H1 (cell line): ENCODE measurements at regions not wholly inside any gene's neighbourhood (a gene's known extent, or its start where the extent isn't known, plus 50 kb on each side); places are given as distances from the start of the nearest gene placed in this dataset.

ENCODE experiments used
- CTCF ChIA-PET: fragments of 300-600 bp; sonication (Branson Sonifier 250); formaldehyde crosslinking; loops from one replicate; lab custom pipeline; 2021; ENCODE audit not compliant: partially characterized antibody; lab: Charles Lee
- POLR2A ChIA-PET: fragments of 300-600 bp; sonication (Branson Sonifier 250); formaldehyde crosslinking; loops from one replicate; lab custom pipeline; 2021; ENCODE audit warnings: inconsistent platforms; ENCODE audit not compliant: partially characterized antibody; lab: Charles Lee
- DNase-seq, 2 experiments: peaks; one replicate each; pipeline versions ENCODE4 v3.0.0 to v3.0.0-alpha.2; 2010 to 2022; ENCODE audit warnings: low spot score in 2 of 2, low read depth in 1 of 2, mixed read lengths in 1 of 2
- FAIRE-seq: peaks from 2 replicates; lab custom pipeline; 2011; peaks lifted over from hg19 to GRCh38; lab: Jason Lieb, UNC
- H2AFZ ChIP-seq: 2 replicates; pipeline ENCODE4 v1.8.1; 2012; ENCODE audit warnings: low read length, inconsistent platforms
- H2AK5ac ChIP-seq: 2 replicates; pipeline ENCODE4 v1.6.1; 2013; ENCODE audit warnings: low read depth, low read length
- H2BK120ac ChIP-seq: replicated peaks from 2 replicates; pipeline ENCODE3; 2013; ENCODE audit warnings: low read depth, low read length, inconsistent platforms
- H2BK12ac ChIP-seq: 2 replicates; pipeline ENCODE4 v1.6.1; 2013; ENCODE audit warnings: low read depth, low read length
- H2BK15ac ChIP-seq: 2 replicates; pipeline ENCODE4 v1.6.1; 2013; ENCODE audit warnings: low read length
- H2BK20ac ChIP-seq: 2 replicates; pipeline ENCODE4 v1.6.1; 2013; ENCODE audit warnings: low read length
- H2BK5ac ChIP-seq: 2 replicates; pipeline ENCODE4 v1.6.1; 2013; ENCODE audit warnings: low read depth, low read length
- H3K14ac ChIP-seq: 2 replicates; pipeline ENCODE4 v1.6.1; 2013; ENCODE audit warnings: inconsistent platforms; ENCODE audit not compliant: insufficient read length
- H3K18ac ChIP-seq: 2 replicates; pipeline ENCODE4 v1.6.1; 2013; ENCODE audit warnings: low read length; ENCODE audit errors: extremely low read depth
- H3K23ac ChIP-seq: 2 replicates; pipeline ENCODE4 v1.6.1; 2013; ENCODE audit warnings: inconsistent platforms; ENCODE audit not compliant: insufficient read length
- H3K23me2 ChIP-seq: 2 replicates; pipeline ENCODE4 v1.6.1; 2013; ENCODE audit warnings: low read depth, low read length
- H3K27ac ChIP-seq: 2 replicates; pipeline ENCODE4 v1.6.1; 2011; ENCODE audit warnings: low read depth, low read length, inconsistent platforms
- H3K27me3 ChIP-seq, 4 experiments: replicated peaks in 1 of 4; 1 replicate in 1 of 4; 2 replicates in 3 of 4; pipeline versions ENCODE4 v1.6.1 to v1.8.1; 2011 to 2013; ENCODE audit warnings: low read length in 3 of 4, mild to moderate bottlenecking in 3 of 4, inconsistent platforms in 2 of 4, mixed read lengths in 2 of 4, moderate library complexity in 1 of 4; ENCODE audit not compliant: control insufficient read depth in 3 of 4, insufficient read depth in 3 of 4; ENCODE audit errors: extremely low read depth in 1 of 4
- H3K36me3 ChIP-seq, 4 experiments: 2 replicates each; pipeline versions ENCODE4 v1.6.1 to v1.8.1; 2011 to 2013; ENCODE audit warnings: mild to moderate bottlenecking in 4 of 4, low read length in 3 of 4, moderate library complexity in 2 of 4, control low read depth in 1 of 4, inconsistent platforms in 1 of 4; ENCODE audit not compliant: insufficient read depth in 4 of 4, control insufficient read depth in 2 of 4
- H3K4ac ChIP-seq: replicated peaks from 2 replicates; pipeline ENCODE3; 2013; ENCODE audit warnings: low read length, low read depth, mixed read lengths, inconsistent platforms; ENCODE audit not compliant: insufficient read length
- H3K4me1 ChIP-seq, 4 experiments: replicated peaks in 1 of 4; 1 replicate in 1 of 4; 2 replicates in 3 of 4; pipeline versions ENCODE4 v1.6.1 to v1.8.1; 2011 to 2013; ENCODE audit warnings: low read length in 3 of 4, inconsistent platforms in 2 of 4, mixed read lengths in 1 of 4; ENCODE audit not compliant: insufficient read depth in 4 of 4, control insufficient read depth in 3 of 4
- H3K4me2 ChIP-seq, 2 experiments: 2 replicates each; pipeline versions ENCODE4 v1.6.1 to v1.8.1; 2011 to 2013; ENCODE audit warnings: low read depth in 2 of 2, low read length in 2 of 2, control low read depth in 1 of 2, inconsistent platforms in 1 of 2, mild to moderate bottlenecking in 1 of 2; ENCODE audit not compliant: insufficient read depth in 1 of 2
- H3K4me3 ChIP-seq, 4 experiments: fragments of 200-600, 300-600 bp in 1 of 4; sonication (generic), shearing (Covaris generic), sonication (Bioruptor Twin) in 1 of 4; 2 replicates each; pipeline versions ENCODE4 v1.5.1 to v1.8.1; 2011 to 2016; ENCODE audit warnings: low read length in 4 of 4, low read depth in 3 of 4, control low read depth in 2 of 4, inconsistent platforms in 2 of 4, mild to moderate bottlenecking in 2 of 4, mixed read lengths in 1 of 4, moderate library complexity in 1 of 4; ENCODE audit not compliant: insufficient read depth in 2 of 4; ENCODE audit errors: extremely low read depth in 1 of 4
- H3K56ac ChIP-seq: replicated peaks from 2 replicates; pipeline ENCODE3; 2013; ENCODE audit warnings: low read depth, mild to moderate bottlenecking, mixed read lengths, low read length, inconsistent platforms; ENCODE audit not compliant: insufficient read length
- H3K79me1 ChIP-seq: 2 replicates; pipeline ENCODE4 v1.6.1; 2013; ENCODE audit warnings: low read depth, low read length, control low read depth
- H3K79me2 ChIP-seq, 2 experiments: 2 replicates each; pipeline versions ENCODE4 v1.6.1 to v1.8.1; 2012 to 2013; ENCODE audit warnings: low read length in 2 of 2, mild to moderate bottlenecking in 2 of 2, inconsistent platforms in 1 of 2; ENCODE audit not compliant: insufficient read depth in 2 of 2, control insufficient read depth in 1 of 2
- H3K9ac ChIP-seq, 4 experiments: replicated peaks in 1 of 4; 1 replicate in 1 of 4; 2 replicates in 3 of 4; pipeline versions ENCODE4 v1.6.1 to v1.8.1; 2011 to 2013; ENCODE audit warnings: low read depth in 3 of 4, low read length in 3 of 4, control low read depth in 2 of 4, mild to moderate bottlenecking in 2 of 4, moderate library complexity in 2 of 4, inconsistent platforms in 1 of 4; ENCODE audit errors: extremely low read depth in 1 of 4
- H3K9me3 ChIP-seq, 2 experiments: 2 replicates each; pipeline versions ENCODE4 v1.6.1 to v1.8.1; 2012 to 2013; ENCODE audit warnings: mild to moderate bottlenecking in 2 of 2, moderate library complexity in 2 of 2, control low read depth in 1 of 2, inconsistent platforms in 1 of 2, low read depth in 1 of 2, low read length in 1 of 2, mixed read lengths in 1 of 2; ENCODE audit not compliant: insufficient read depth in 2 of 2
- H4K20me1 ChIP-seq, 2 experiments: replicated peaks in 1 of 2; 2 replicates each; pipeline versions ENCODE3 to v1.8.1; 2011 to 2013; ENCODE audit warnings: inconsistent platforms in 2 of 2, low read length in 2 of 2, mild to moderate bottlenecking in 1 of 2; ENCODE audit not compliant: insufficient read depth in 2 of 2, control insufficient read depth in 1 of 2
- H4K5ac ChIP-seq: 2 replicates; pipeline ENCODE4 v1.6.1; 2013; ENCODE audit warnings: low read length, low read depth, mixed read lengths, inconsistent platforms; ENCODE audit not compliant: insufficient read length
- H4K8ac ChIP-seq: 2 replicates; pipeline ENCODE4 v1.8.0; 2013; ENCODE audit warnings: mild to moderate bottlenecking, moderate library complexity, low read length, inconsistent platforms; ENCODE audit not compliant: insufficient read depth; ENCODE audit errors: extremely low read depth
- H4K91ac ChIP-seq: replicated peaks from 2 replicates; pipeline ENCODE3; 2013; ENCODE audit warnings: low read length, mixed read lengths, inconsistent platforms; ENCODE audit not compliant: insufficient read length
- BCL11A ChIP-seq, 2 experiments: IDR thresholded peaks; one replicate each; pipeline ENCODE4 v1.6.1; 2011; ENCODE audit warnings: low read depth in 2 of 2, low read length in 2 of 2, mild to moderate bottlenecking in 2 of 2
- CBX5 ChIP-seq: fragments of 300-800, 300-1000 bp; sonication (generic); IDR thresholded peaks from 2 replicates; pipeline ENCODE4 v1.7.1; 2016; ENCODE audit warnings: antibody characterized with exemption, low read length, low read depth
- CBX8 ChIP-seq: fragments of 300-800, 300-1000 bp; sonication (generic); IDR thresholded peaks from 2 replicates; pipeline ENCODE4 v1.7.1; 2016; ENCODE audit warnings: low read depth, low read length, borderline replicate concordance
- E2F6 ChIP-seq: IDR thresholded peaks from 2 replicates; pipeline ENCODE4 v1.6.1; 2012; ENCODE audit warnings: inconsistent platforms
- EP300 ChIP-seq, 2 experiments: IDR thresholded peaks; 1 replicate in 1 of 2; 2 replicates in 1 of 2; pipeline ENCODE4 v1.6.1; 2011 to 2012; ENCODE audit warnings: low read depth in 2 of 2, low read length in 2 of 2, mild to moderate bottlenecking in 2 of 2, borderline replicate concordance in 1 of 2, inconsistent platforms in 1 of 2, moderate library complexity in 1 of 2
- FOSL1 ChIP-seq: IDR thresholded peaks from 2 replicates; pipeline ENCODE4 v1.6.1; 2011; ENCODE audit warnings: mild to moderate bottlenecking, low read depth, low read length, moderate library complexity; ENCODE audit not compliant: insufficient read depth
- JUN ChIP-seq: IDR thresholded peaks from 2 replicates; pipeline ENCODE4 v1.6.1; 2011; ENCODE audit warnings: low read depth, mild to moderate bottlenecking, improper control_type of control experiment, low read length
- JUND ChIP-seq: IDR thresholded peaks from 2 replicates; pipeline ENCODE4 v1.6.1; 2011; ENCODE audit warnings: mild to moderate bottlenecking, improper control_type of control experiment, low read length
- MAFK ChIP-seq: IDR thresholded peaks from 2 replicates; pipeline ENCODE4 v1.6.1; 2012; ENCODE audit warnings: low read depth, mild to moderate bottlenecking, improper control_type of control experiment, low read length
- MAX ChIP-seq: IDR thresholded peaks from 2 replicates; pipeline ENCODE4 v1.6.1; 2012; ENCODE audit warnings: inconsistent platforms
- POLR2A ChIP-seq, 2 experiments: IDR thresholded peaks; 1 replicate in 1 of 2; 2 replicates in 1 of 2; pipeline ENCODE4 v1.6.1; 2011; ENCODE audit warnings: low read depth in 2 of 2, low read length in 2 of 2, mild to moderate bottlenecking in 2 of 2; ENCODE audit errors: control extremely low read depth in 1 of 2
- SAP30 ChIP-seq: fragments of 300-600 bp; sonication (generic); IDR thresholded peaks from 2 replicates; pipeline ENCODE4 v1.7.1; 2012; ENCODE audit warnings: low read length, moderate library complexity, mild to moderate bottlenecking, inconsistent platforms; ENCODE audit not compliant: insufficient read depth, insufficient replicate concordance
- SP1 ChIP-seq: IDR thresholded peaks from 2 replicates; pipeline ENCODE4 v1.6.1; 2011; ENCODE audit warnings: low read depth, low read length
- YY1 ChIP-seq: IDR thresholded peaks from 2 replicates; pipeline ENCODE4 v1.6.1; 2011; ENCODE audit warnings: low read depth, mild to moderate bottlenecking, low read length
- WGBS, 2 experiments: shearing (Covaris generic) in 1 of 2; methylation state at CpG; one replicate each; pipeline versions ENCODE4 v1.1.6 to v1.1.7; 2013 to 2015; ENCODE audit warnings: low lambda C conversion rate in 2 of 2, mixed read lengths in 2 of 2, inconsistent platforms in 1 of 2, low coverage in 1 of 2, missing lambda C conversion rate in 1 of 2; ENCODE audit not compliant: insufficient replicate concordance in 2 of 2, insufficient coverage in 1 of 2, insufficient read length in 1 of 2; ENCODE audit errors: extremely low coverage in 1 of 2, missing lambda C conversion rate in 1 of 2; 5-methylcytosine and 5-hydroxymethylcytosine counted together

- Histone ChIP-seq H3K14ac (no peak overlapping the region), H2AFZ (no peak overlapping the region), H3K79me2 (no peaks in the 10 kb centered on the region), H3K4me3 (no peak overlapping the region), H3K23me2 (no peaks in the 10 kb centered on the region; the same call in 1 of the 2 replicates), H3K9me3 (no peaks in the 10 kb centered on the region), H2AK5ac (no peak overlapping the region), H4K8ac (no peak overlapping the region), H4K20me1 (no peaks in the 10 kb centered on the region), H3K56ac (no peak overlapping the region), H2BK15ac (no peak overlapping the region), H3K27me3 (no peaks in the 10 kb centered on the region), H4K5ac (no peak overlapping the region), H3K9ac (no peak overlapping the region), H3K27ac (no peak overlapping the region), H3K23ac (no peak overlapping the region), H2BK12ac (no peak overlapping the region; the same call in 1 of the 2 replicates), H3K4me1 (peaks cover 0 to 9% (median 6%) of the 10 kb centered on the region in 4 experiments; a peak in 3 of 7 replicates), H2BK20ac (peak overlapping the region; percentile 40; the same call in 1 of the 2 replicates), H3K36me3 (no peaks in the 10 kb centered on the region), H3K18ac (peak overlapping the region; percentile 4; the same call in 1 of the 2 replicates), H2BK5ac (peak overlapping the region; percentile 63; the same call in 1 of the 2 replicates), H2BK120ac (no peak overlapping the region), H3K79me1 (no peaks in the 10 kb centered on the region), H3K4me2 (no peak overlapping the region), H4K91ac (peak overlapping the region; percentile 50), H3K4ac (no peak overlapping the region)
- ChIA-PET POLR2A (no interaction called here), CTCF (no interaction called here)
- FAIRE-seq (no peak), DNase-seq (no peak)
- 91% methylated on average over 3 of the region's 3 CpGs; no CpG with 5 or more reads in 1 of the 2 experiments for WGBS, 2 experiments
- TF ChIP-seq EP300 (IDR thresholded peaks at IDR 0.05; ENCODE audit: borderline replicate concordance in 1 of 2, low read depth in 2 of 2, low read length in 2 of 2) (no peak), YY1 (no peak), JUND (no peak), BCL11A (IDR thresholded peaks at IDR 0.05; ENCODE audit: low read depth in 2 of 2, low read length in 2 of 2) (no peak), CBX5 (no peak), SP1 (no peak), FOSL1 (no peak), JUN (no peak), MAX (no peak), SAP30 (no peak), POLR2A (IDR thresholded peaks at IDR 0.05; ENCODE audit: control extremely low read depth in 1 of 2, low read depth in 2 of 2, low read length in 2 of 2) (no peak), MAFK (no peak), E2F6 (no peak), CBX8 (no peak)
Observed at GRCh38 chr9:115171921-115172388, 54.0 kb upstream of the TNC start.
